Activated naive CD8-positive, alpha-beta T cell treated with anti-CD3 and anti-CD28 coated beads for 36 hours (primary cell): ENCODE measurements at regions not wholly inside any gene's neighbourhood (a gene's known extent, or its start where the extent isn't known, plus 50 kb on each side); places are given as distances from the start of the nearest gene placed in this dataset.
"Not testable (repeated sequence)": the region's sequence is repeated elsewhere in the genome, so short reads cannot be mapped to it uniquely, and the experiment has no call there.

Experiments
- DNase-seq: peaks from one replicate; pipeline ENCODE4 v3.0.0; 2021
- H3K27ac Mint-ChIP-seq: one replicate; pipeline ENCODE4 v1.8.0; 2022; ENCODE audit warnings: mild to moderate bottlenecking, moderate library complexity, mixed read lengths
- H3K27me3 Mint-ChIP-seq: one replicate; pipeline ENCODE4 v1.8.0; 2022; ENCODE audit warnings: mild to moderate bottlenecking, mixed read lengths
- H3K36me3 Mint-ChIP-seq: one replicate; pipeline ENCODE4 v1.8.0; 2021; ENCODE audit warnings: mild to moderate bottlenecking, mixed read lengths
- H3K4me1 Mint-ChIP-seq: one replicate; pipeline ENCODE4 v1.8.0; 2021; ENCODE audit warnings: mixed read lengths
- H3K4me3 Mint-ChIP-seq: one replicate; pipeline ENCODE4 v1.8.0; 2022; ENCODE audit warnings: mild to moderate bottlenecking, moderate library complexity, mixed read lengths
- H3K9me3 Mint-ChIP-seq: one replicate; pipeline ENCODE4 v1.8.0; 2022; ENCODE audit warnings: mixed read lengths

DNA sequence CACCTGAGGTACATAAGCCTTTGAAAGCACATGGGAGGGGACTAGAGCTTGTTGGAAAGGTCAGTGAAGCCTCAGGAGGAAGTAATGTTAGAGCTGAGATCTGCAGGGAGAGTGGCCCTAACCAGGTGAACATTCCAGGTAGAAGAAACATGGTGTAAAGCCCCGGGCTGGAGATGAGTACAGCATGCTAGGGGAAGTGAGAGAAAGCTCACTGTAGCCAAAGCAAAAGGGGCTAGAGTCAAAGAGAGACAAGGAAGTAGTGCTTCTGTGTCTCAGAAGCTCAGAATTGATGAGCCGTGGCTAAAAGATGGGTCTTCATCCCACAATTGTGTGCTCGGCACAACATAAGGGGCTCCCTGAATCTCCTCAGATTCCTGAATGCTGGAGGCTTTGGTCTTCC is 481.8 kb downstream of the XYLT1 start:
- no peak overlapping the region for H3K4me3 Mint-ChIP-seq
- no peaks in the 10 kb centered on the region for H3K27me3 Mint-ChIP-seq

DNA sequence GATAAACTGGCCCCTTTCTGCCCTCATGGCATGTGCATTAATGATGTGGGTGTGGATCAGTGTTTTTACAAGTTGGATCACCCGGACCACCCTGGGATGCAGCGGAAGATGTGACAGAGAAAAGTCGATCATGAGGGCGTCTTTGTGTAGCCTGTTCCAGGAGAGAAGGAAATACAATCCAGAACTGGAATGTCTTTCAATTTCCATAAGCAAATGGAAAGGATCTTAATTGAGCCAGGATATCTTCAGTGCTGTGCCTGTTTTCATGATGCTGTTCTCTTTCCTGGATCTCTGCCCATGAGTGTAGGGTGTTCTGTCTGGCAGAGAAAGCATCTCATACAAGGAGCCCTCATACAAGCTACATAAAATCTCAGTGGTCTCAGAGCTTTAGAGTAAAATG is 481.4 kb downstream of the XYLT1 start:
- no peak for DNase-seq
- no peaks in the 10 kb centered on the region for H3K9me3 Mint-ChIP-seq
- H3K4me3 Mint-ChIP-seq = no peak overlapping the region
- no peaks in the 10 kb centered on the region for H3K36me3 Mint-ChIP-seq
- H3K27me3 Mint-ChIP-seq = no peaks in the 10 kb centered on the region
- H3K4me1 Mint-ChIP-seq = peaks cover 16% of the 10 kb centered on the region
- H3K27ac Mint-ChIP-seq = no peak overlapping the region

More for the DNA sequence above, 481.8 kb downstream of the XYLT1 start:
- Mint-ChIP-seq H3K36me3 (no peaks in the 10 kb centered on the region), H3K9me3 (no peaks in the 10 kb centered on the region), H3K4me1 (peaks cover 13% of the 10 kb centered on the region), H3K27ac (no peak overlapping the region)
- no peak for DNase-seq

DNA sequence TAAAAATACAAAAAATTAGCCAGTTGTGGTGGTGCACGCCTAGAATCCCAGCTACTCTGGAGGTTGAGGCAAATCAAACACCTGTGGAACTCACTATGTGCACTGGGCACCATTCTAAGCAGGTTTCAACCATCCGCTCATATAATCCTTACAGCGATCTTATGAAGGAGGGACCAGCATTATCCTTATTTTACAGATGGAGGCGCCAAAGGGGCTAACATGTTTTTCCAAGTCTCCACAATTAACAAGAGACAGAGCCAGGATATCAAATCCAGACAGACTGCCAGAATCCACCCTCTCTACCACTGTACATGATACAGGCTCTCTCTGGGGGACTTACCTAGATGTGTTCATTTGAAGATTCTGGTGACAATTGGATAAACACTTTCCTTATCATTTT is 479.0 kb downstream of the XYLT1 start:
- Mint-ChIP-seq H3K4me1 (peaks cover 16% of the 10 kb centered on the region), H3K4me3 (no peak overlapping the region), H3K9me3 (no peaks in the 10 kb centered on the region), H3K27ac (no peak overlapping the region), H3K27me3 (no peaks in the 10 kb centered on the region), H3K36me3 (no peaks in the 10 kb centered on the region)
- no peak for DNase-seq

DNA sequence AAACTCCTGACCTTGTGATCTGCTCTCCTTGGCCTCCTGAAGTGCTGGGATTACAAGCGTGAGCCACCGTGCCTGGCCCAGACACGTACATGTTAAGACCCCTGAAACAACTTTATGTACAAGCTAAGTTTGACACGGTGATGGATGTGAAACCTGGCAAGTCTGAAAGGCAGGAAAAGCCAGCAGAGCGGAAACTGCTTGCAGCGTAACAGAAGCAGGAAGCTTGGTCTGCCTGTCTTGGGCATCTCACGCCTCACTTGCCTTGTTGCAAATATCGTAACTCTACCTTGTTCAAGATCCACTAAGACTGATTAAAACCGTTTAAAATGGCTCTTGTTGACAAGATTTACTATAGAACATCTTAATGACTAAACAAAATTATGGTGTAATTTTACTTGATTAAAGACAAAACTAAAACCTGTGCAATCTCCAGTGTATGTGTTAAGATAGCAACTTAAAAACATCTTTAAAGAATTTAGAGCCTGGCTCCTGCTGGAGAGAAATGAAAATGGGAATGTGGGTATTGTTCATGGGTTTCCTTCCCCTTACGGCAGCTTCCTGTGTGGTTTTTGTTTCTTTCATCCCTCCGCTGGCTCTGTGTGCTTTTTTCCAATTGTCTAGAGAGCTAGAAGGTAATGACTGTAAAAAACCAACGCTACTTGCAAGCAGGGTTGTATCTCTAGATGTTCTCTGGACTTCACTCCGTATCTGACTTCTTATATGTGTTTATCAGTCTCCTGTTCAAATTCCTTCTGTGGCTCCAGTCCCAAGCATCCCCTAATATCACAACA is 477.6 kb downstream of the XYLT1 start:
- Mint-ChIP-seq H3K4me1 (peaks cover 19% of the 10 kb centered on the region), H3K27me3 (peaks cover 5% of the 10 kb centered on the region), H3K4me3 (peak overlapping the region; percentile 45), H3K36me3 (no peaks in the 10 kb centered on the region), H3K27ac (peak overlapping the region; percentile 71), H3K9me3 (no peaks in the 10 kb centered on the region)
- peak; percentile 12 for DNase-seq

DNA sequence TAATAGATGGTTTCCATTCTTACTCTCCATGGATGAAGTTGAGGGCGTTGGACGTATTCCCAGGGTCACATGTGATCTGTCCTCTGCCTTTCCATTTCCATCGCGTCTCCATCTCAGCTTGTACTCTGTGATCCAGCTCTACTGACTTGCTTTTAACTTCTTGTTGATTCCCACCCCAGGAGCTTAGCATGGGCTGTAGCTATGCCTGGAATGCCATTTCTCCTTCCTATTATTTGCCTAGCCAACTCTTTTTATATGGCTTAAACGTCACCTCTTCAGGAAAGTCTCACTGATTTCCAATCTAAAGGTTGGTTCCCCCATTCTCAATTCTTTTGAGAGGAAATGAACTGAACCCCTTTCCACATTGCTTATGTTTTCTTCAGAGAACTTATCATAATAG is 475.9 kb downstream of the XYLT1 start:
- no peaks in the 10 kb centered on the region for H3K36me3 Mint-ChIP-seq
- H3K4me1 Mint-ChIP-seq = peaks cover 19% of the 10 kb centered on the region
- no peak for DNase-seq
- no peaks in the 10 kb centered on the region for H3K9me3 Mint-ChIP-seq
- no peak overlapping the region for H3K4me3 Mint-ChIP-seq
- no peak overlapping the region for H3K27ac Mint-ChIP-seq
- H3K27me3 Mint-ChIP-seq = peaks cover 5% of the 10 kb centered on the region

DNA sequence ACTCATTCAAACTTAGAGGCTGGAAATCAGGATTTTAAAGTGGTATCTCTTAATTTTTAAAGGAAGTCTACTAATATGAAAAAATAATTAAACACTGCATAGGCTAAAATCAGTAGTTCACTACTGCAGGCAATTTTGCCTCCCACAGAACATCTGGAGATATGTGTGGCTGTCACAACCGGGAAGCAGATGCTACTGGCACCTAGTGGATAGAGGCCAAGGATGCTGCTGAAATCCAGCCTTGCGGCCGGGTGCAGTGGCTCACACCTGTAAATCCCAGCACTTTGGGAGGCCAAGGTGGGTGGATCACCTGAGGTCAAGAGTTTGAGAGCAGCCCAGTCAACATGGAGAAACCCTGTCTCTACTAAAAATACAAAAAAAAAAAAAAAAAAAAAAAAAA is 473.9 kb downstream of the XYLT1 start:
- Mint-ChIP-seq H3K9me3 (no peaks in the 10 kb centered on the region), H3K4me1 (peaks cover 19% of the 10 kb centered on the region), H3K27ac (no peak overlapping the region), H3K36me3 (no peaks in the 10 kb centered on the region), H3K4me3 (no peak overlapping the region), H3K27me3 (peaks cover 5% of the 10 kb centered on the region)
- no peak for DNase-seq

DNA sequence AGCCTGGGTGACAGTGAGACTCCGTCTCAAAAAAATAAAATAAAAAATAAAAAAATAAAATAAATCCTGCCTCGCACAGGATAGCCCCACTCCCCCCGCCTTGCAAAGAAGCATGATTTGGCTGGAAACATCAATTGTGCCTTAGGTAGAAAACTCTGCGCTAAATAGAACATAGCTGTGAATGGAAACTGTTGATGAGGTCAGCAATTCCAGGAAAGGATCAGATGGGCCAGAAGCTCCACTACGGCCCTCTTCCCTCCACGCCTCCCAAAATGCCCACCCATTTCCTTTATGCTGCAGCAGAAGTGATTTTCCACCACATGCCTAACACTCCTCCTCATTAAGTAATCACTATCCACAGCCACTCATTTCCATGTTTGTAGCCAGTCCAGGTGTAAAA is 473.4 kb downstream of the XYLT1 start:
- peaks cover 19% of the 10 kb centered on the region for H3K4me1 Mint-ChIP-seq
- no peaks in the 10 kb centered on the region for H3K9me3 Mint-ChIP-seq
- H3K4me3 Mint-ChIP-seq = no peak overlapping the region
- H3K27me3 Mint-ChIP-seq = peaks cover 5% of the 10 kb centered on the region
- no peaks in the 10 kb centered on the region for H3K36me3 Mint-ChIP-seq
- no peak for DNase-seq
- no peak overlapping the region for H3K27ac Mint-ChIP-seq

DNA sequence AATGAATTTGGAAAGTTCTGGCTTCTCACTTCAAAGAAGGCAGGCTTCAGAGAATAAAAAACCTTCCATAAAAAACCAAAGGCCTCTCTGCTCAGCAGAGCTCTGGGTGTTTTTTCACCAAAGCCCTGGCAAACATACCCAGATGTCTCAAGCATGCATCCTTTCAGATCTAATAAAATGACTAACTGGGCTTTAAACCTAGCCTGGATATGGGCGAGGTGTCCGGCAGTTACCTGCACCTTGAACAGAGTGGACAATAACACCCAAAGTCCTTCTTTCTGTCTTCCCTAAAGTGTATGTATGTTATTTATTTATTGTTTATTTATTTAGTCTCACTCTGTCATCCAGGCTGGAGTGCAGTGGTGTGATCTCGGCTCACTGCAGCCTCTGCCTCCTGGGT is 469.3 kb downstream of the XYLT1 start:
- Mint-ChIP-seq H3K4me3 (no peak overlapping the region), H3K9me3 (peaks cover 5% of the 10 kb centered on the region), H3K4me1 (peaks cover 3% of the 10 kb centered on the region), H3K27me3 (peaks cover 5% of the 10 kb centered on the region), H3K36me3 (peaks cover 2% of the 10 kb centered on the region), H3K27ac (no peak overlapping the region)
- DNase-seq = no peak

DNA sequence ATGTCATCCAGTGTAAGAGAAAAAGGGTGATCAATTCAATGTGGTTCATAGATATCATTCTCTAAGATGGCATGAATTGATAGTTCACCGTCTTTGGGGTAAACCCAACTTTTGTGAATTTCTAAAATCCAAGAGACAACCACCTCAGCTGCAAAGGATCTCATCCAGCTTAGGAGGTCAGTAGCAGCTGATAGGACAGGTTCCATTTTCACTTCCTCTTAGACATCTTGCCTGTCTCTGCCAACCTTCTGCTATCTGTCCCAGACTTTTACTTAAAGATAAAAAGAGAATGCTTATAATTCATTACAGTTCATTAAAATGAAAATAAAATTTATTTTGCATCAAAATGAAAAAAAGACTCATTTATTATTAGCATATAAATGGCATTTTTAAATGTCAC is 468.2 kb downstream of the XYLT1 start:
- H3K9me3 Mint-ChIP-seq = peaks cover 5% of the 10 kb centered on the region
- peaks cover 2% of the 10 kb centered on the region for H3K36me3 Mint-ChIP-seq
- no peak for DNase-seq
- H3K4me3 Mint-ChIP-seq = no peak overlapping the region
- H3K27ac Mint-ChIP-seq = no peak overlapping the region
- H3K27me3 Mint-ChIP-seq = peaks cover 2% of the 10 kb centered on the region
- H3K4me1 Mint-ChIP-seq = peaks cover under 1% of the 10 kb centered on the region

DNA sequence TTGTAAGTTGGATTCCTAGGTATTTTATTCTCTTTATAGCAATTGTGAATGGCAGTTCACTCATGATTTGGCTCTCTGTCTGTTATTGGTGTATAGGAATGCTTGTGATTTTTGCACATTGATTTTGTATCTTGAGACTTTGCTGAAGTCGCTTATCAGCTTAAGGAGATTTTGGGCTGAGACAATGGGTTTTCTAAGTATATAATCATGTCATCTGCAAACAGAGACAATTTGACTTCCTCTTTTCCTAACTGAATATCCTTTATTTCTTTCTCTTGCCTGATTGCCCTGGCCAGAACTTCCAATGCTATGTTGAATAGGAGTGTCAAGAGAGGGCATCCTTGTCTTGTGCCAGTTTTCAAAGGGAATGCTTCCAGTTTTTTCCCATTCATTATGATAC is 464.8 kb downstream of the XYLT1 start:
- H3K9me3 Mint-ChIP-seq, H3K4me3 Mint-ChIP-seq, H3K36me3 Mint-ChIP-seq, H3K27me3 Mint-ChIP-seq, H3K4me1 Mint-ChIP-seq, H3K27ac Mint-ChIP-seq, DNase-seq: not testable (repeated sequence)

DNA sequence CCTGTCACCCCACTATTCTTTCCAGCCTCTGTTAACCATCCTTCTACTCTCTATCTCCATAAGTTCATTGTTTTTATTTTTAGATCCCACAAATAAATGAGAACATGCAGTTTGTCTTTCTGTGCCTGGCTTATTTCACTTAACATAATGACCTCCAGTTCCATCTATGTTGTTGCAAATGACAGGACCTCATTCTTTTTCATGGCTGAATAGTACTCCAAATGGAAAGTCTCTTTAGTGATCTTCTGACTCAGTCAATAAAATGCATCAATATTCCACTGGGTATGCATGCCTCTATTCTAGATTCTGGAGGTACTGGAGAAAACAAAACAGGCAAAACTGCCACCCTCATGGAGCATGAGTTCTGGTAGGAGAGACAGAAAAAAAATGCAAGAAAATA is 459.0 kb downstream of the XYLT1 start:
- Mint-ChIP-seq H3K36me3 (peaks cover 1% of the 10 kb centered on the region), H3K27me3 (no peaks in the 10 kb centered on the region), H3K9me3 (peaks cover 7% of the 10 kb centered on the region), H3K27ac (no peak overlapping the region), H3K4me3 (no peak overlapping the region), H3K4me1 (peaks cover 13% of the 10 kb centered on the region)
- DNase-seq = no peak

DNA sequence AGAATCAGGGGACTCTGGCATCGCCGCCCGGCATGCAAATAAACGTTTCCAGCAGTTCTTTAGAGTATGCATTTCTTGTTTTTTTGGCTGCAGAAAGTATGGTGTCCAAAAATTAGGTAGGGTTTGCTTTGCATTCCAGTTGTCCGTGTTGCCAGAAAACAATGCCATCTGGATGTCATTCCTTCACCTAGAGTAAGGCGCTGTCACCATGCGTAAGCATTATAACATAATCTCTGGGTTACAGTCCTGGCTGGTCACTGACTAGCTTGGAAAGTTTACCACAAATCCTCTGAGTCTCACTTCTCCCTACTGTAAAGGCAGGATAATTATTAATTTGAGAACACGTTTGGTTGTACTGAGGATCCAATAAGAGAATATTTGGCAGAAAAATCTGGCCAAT is 457.7 kb downstream of the XYLT1 start:
- Mint-ChIP-seq H3K4me1 (peaks cover 16% of the 10 kb centered on the region), H3K9me3 (peaks cover 13% of the 10 kb centered on the region), H3K27me3 (no peaks in the 10 kb centered on the region), H3K36me3 (peaks cover 5% of the 10 kb centered on the region), H3K4me3 (peak overlapping the region; percentile 87), H3K27ac (peak overlapping the region; percentile 96)
- no peak for DNase-seq

DNA sequence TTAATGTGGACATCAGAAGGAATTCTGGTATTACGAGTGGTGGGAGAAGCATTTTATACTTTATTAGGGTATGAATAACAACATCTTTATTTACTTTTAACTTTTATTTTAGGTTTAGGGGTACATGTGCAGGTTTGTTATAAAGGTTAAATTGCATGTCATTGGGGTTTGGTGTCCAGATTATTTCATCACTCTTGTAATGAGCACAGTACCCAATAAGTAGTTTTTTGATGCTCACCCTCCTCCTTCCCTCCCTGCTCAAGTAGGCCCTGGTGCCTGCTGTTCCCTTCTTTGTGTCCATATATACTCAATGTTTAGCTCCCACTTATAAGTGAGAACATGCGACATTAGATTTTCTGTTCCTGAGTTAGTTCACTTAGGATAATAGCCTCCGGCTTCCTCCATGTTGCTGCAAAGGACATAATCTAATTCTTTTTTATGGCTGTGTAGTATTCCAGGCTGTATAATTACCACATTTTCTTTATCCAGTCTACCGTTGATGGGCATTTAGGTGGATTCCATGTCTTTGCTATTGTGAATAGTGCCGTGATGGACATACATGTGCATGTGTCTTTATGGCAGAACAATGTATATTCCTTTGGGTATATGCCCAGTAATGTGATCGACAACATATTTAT is 456.2 kb downstream of the XYLT1 start:
- H3K27me3 Mint-ChIP-seq = no peaks in the 10 kb centered on the region
- H3K4me3 Mint-ChIP-seq = peak overlapping the region; percentile 38
- peaks cover 16% of the 10 kb centered on the region for H3K4me1 Mint-ChIP-seq
- no peak for DNase-seq
- peaks cover 5% of the 10 kb centered on the region for H3K36me3 Mint-ChIP-seq
- H3K27ac Mint-ChIP-seq = no peak overlapping the region
- H3K9me3 Mint-ChIP-seq = peaks cover 13% of the 10 kb centered on the region

DNA sequence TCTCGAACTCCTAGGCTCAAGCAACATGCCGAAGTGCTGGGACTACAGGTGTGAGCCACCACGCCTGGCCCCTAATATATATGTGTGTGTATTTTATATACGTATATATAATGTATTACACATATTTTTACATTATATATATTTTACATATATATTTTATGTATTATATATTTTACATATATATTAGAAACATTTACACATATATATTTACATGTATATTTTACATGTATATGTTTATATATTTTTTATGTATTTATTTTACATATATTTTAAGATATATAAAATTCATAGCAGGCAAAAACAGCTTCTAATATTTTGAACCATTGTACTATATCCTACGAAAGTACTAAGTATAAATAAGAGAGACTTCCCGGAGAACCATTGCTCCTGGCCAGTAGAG is 455.1 kb downstream of the XYLT1 start:
- no peaks in the 10 kb centered on the region for H3K27me3 Mint-ChIP-seq
- peaks cover 16% of the 10 kb centered on the region for H3K4me1 Mint-ChIP-seq
- no peak overlapping the region for H3K27ac Mint-ChIP-seq

DNA sequence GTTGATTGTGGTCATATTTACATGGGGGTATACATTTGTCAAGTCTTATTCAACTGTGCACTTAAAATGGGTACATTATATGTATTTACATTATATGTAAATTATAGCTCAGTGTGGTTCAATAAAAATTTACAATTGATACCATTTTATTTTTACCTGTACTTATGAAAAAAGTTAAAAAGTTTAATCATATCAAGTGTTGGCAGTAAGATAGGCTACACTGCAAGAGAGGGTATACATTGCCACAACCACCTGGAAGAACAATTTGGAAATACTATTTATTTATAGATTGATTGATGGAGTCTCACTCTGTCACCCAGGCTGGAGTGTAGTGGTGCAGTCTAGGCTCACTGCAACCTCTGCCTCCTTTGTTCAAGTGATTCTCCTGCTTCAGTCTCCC is 453.3 kb downstream of the XYLT1 start:
- Mint-ChIP-seq H3K27me3 (no peaks in the 10 kb centered on the region), H3K27ac (no peak overlapping the region), H3K9me3 (peaks cover 9% of the 10 kb centered on the region), H3K36me3 (peaks cover 5% of the 10 kb centered on the region), H3K4me1 (peaks cover 16% of the 10 kb centered on the region), H3K4me3 (no peak overlapping the region)
- no peak for DNase-seq

More for the DNA sequence above, 455.1 kb downstream of the XYLT1 start:
- peaks cover 5% of the 10 kb centered on the region for H3K36me3 Mint-ChIP-seq
- H3K9me3 Mint-ChIP-seq = peaks cover 13% of the 10 kb centered on the region
- no peak overlapping the region for H3K4me3 Mint-ChIP-seq
- DNase-seq = no peak

DNA sequence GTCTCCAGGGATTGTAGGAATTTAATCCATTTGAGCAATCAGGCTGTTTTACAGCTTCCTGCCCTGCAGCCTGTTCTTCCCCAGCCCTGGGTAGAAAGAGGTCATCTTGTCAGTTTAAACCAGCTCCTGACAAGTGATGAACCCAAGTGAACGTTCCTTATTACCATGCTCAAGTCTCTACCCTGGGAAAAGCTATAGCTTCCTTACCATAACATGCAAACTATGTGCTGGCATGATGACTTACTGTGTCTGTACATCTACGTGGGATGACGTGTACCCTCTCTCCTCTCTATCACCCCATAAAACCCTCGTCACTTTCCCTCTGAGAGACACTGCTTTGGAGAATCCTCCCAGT is 452.2 kb downstream of the XYLT1 start:
- peaks cover 10% of the 10 kb centered on the region for H3K4me1 Mint-ChIP-seq
- H3K27me3 Mint-ChIP-seq = no peaks in the 10 kb centered on the region
- H3K4me3 Mint-ChIP-seq = no peak overlapping the region
- DNase-seq = no peak
- peaks cover 9% of the 10 kb centered on the region for H3K9me3 Mint-ChIP-seq
- peaks cover 5% of the 10 kb centered on the region for H3K36me3 Mint-ChIP-seq
- no peak overlapping the region for H3K27ac Mint-ChIP-seq
